Progenitor cell of endocrine pancreas (in vitro differentiated cells): ENCODE measurements at regions not wholly inside any gene's neighbourhood (a gene's known extent, or its start where the extent isn't known, plus 50 kb on each side); places are given as distances from the start of the nearest gene placed in this dataset.
A peak's percentile ranks its signal among the peaks of the same experiment; 100 is the strongest.
"Not testable (repeated sequence)": the region's sequence is repeated elsewhere in the genome, so short reads cannot be mapped to it uniquely, and the experiment has no call there.

Experiments used
- DNase-seq: peaks from one replicate; pipeline ENCODE4 v3.0.0; 2021; ENCODE audit warnings: low spot score; ENCODE audit not compliant: unreplicated experiment
- H3K27ac Mint-ChIP-seq: 2 replicates; pipeline ENCODE4 v1.8.0; 2021; ENCODE audit warnings: mild to moderate bottlenecking, moderate library complexity, mixed read lengths
- H3K27me3 Mint-ChIP-seq: 2 replicates; pipeline ENCODE4 v1.8.0; 2021; ENCODE audit warnings: mixed read lengths
- H3K36me3 Mint-ChIP-seq: 2 replicates; pipeline ENCODE4 v1.8.0; 2022; ENCODE audit warnings: mixed read lengths; ENCODE audit not compliant: insufficient read depth
- H3K4me1 Mint-ChIP-seq: 2 replicates; pipeline ENCODE4 v1.8.0; 2021; ENCODE audit warnings: low read depth, mixed read lengths
- H3K4me3 Mint-ChIP-seq: 2 replicates; pipeline ENCODE4 v1.8.0; 2021; ENCODE audit warnings: low read depth, mild to moderate bottlenecking, moderate library complexity, mixed read lengths
- H3K9me3 Mint-ChIP-seq: 2 replicates; pipeline ENCODE4 v1.8.0; 2021; ENCODE audit warnings: low read depth, mixed read lengths
- TF ChIP-seq, protein P1 (sequence below): fragments of 200-600 bp; sonication (generic); IDR thresholded peaks from one replicate; pipeline ENCODE4 v1.5.0; 2021; ENCODE audit warnings: antibody characterized with exemption, mild to moderate bottlenecking; ENCODE audit not compliant: unreplicated experiment

DNA sequence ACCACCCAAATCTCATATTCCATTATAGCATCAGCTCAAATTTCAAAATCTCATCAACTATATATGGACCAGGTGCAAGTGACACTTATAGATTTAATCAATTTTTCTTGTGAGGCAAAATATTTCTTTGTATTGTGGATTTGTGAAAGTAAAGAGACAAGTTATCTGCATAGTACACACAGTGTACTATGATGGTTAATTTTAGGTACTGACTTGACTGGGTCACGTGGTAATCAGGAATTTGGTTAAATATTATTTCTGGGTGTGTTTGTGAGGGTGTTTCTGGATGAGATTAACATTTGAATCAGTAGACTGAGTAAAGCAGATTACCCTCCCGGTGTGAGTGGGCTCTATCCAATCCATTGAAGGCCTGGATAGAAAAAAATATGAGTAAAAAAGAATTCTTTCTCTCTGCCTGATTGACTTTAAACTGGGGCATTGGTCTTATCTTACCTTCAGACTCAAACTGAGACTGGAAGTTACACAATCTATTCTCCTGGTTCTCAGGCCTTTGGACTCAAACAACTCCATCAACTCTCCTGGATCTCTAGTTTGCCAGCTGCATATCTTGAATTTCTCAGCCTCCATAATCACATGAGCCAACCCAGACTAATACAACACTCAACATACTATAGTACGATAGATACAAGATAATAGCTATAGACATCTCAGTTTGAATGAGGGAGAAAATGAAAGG lies 799.9 kb downstream of the NAP1L3 start:
- H3K4me1 Mint-ChIP-seq, H3K9me3 Mint-ChIP-seq, DNase-seq, H3K27me3 Mint-ChIP-seq, H3K36me3 Mint-ChIP-seq, H3K4me3 Mint-ChIP-seq, H3K27ac Mint-ChIP-seq: not testable (repeated sequence)

DNA sequence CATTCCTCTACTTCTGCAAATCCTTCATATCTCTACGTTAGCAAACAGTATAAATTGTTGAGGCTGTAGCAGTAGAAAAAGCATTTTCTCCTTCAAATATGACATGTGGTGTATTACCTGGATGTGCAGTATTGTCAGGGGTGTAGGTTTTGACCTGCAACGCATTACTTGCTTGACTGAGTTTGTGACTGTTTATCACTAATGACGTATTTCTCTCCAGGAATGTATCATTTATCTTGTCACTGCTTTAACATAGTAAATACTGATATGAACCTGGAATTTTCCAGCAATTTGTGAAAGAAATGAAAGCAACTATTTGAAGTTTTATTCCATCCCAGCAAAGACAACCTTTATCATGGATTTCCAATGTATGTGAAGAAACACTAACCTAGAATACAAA lies 823.4 kb downstream of the NAP1L3 start:
- H3K27me3 Mint-ChIP-seq, H3K36me3 Mint-ChIP-seq, H3K4me1 Mint-ChIP-seq, DNase-seq, H3K27ac Mint-ChIP-seq, H3K4me3 Mint-ChIP-seq, H3K9me3 Mint-ChIP-seq: not testable (repeated sequence)

DNA sequence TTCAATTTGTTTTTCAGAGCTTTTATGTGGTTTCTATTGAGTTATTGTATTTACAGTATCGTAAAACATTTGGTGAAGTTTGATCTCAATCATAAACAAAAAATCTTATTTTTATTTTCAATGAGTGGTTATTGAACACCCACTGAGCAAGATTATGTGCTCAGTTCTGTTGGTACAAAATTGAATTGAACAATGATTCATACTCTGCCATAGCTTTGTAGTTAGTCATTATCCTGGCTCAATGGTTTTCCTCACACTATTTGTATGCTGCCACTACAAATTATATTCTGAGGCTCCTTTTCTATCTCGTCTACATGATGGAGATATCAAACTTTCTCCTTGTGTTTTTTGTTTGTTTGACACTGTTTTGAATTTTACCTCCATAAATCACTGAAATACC lies 829.5 kb downstream of the NAP1L3 start:
- H3K4me3 Mint-ChIP-seq, H3K9me3 Mint-ChIP-seq, H3K27ac Mint-ChIP-seq, H3K4me1 Mint-ChIP-seq, DNase-seq, H3K27me3 Mint-ChIP-seq, H3K36me3 Mint-ChIP-seq: not testable (repeated sequence)

GRCh38 chrX:92832750-92833149 lies 840.6 kb downstream of the NAP1L3 start:
- H3K27ac Mint-ChIP-seq, H3K4me1 Mint-ChIP-seq, H3K36me3 Mint-ChIP-seq, H3K4me3 Mint-ChIP-seq, H3K27me3 Mint-ChIP-seq, DNase-seq, H3K9me3 Mint-ChIP-seq: not testable (repeated sequence)

DNA sequence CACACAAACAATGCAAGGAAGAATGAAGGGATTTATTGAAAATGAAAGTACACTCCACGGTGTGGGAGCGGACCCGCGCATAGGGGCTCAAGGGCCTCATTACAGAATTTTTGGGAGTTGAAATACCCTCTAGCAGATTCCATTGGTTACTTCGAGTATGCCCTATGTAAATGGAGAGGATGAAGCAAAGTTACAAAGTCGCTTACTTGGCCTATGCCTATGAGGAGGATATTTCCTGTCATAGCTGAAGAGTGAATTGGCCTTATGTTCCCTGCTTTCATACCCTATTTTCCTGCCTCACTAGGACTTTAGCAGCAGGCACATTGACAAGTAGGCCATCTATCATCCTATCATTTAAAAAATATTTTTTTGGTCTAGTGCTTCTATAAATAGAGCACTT lies 843.3 kb downstream of the NAP1L3 start:
- not testable (repeated sequence) for H3K4me3 Mint-ChIP-seq, H3K27ac Mint-ChIP-seq, H3K4me1 Mint-ChIP-seq, DNase-seq, H3K27me3 Mint-ChIP-seq, H3K36me3 Mint-ChIP-seq, H3K9me3 Mint-ChIP-seq

- H3K36me3 Mint-ChIP-seq, H3K4me3 Mint-ChIP-seq, H3K4me1 Mint-ChIP-seq, DNase-seq, H3K27me3 Mint-ChIP-seq, H3K27ac Mint-ChIP-seq, H3K9me3 Mint-ChIP-seq: not testable (repeated sequence)
Observed at GRCh38 chrX:92821580-92822152, 851.7 kb downstream of the NAP1L3 start.

DNA sequence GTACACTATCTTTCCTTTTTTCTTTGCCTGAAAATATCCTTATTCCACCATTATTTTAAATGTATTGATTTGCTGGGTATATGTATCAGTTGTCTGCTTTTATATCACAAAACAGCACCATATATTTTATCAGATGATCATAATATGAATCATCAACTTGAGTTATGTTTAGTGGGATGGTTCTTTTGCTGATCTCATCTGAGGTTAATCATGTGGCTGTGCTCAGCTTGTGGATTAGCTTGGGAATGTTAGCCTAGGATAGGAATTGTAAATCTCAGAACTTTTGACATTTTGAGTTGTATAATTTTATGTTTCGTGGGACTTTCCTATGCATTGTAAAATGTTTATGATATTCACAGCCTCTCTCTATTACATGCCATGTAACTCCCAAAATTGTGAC lies 881.3 kb downstream of the NAP1L3 start:
- not testable (repeated sequence) for H3K4me3 Mint-ChIP-seq, DNase-seq, H3K27me3 Mint-ChIP-seq, H3K36me3 Mint-ChIP-seq, H3K9me3 Mint-ChIP-seq, H3K4me1 Mint-ChIP-seq, H3K27ac Mint-ChIP-seq

- not testable (repeated sequence) for DNase-seq, H3K27me3 Mint-ChIP-seq, H3K4me3 Mint-ChIP-seq, H3K36me3 Mint-ChIP-seq, H3K27ac Mint-ChIP-seq, H3K9me3 Mint-ChIP-seq
- H3K4me1 Mint-ChIP-seq: peaks cover 13% of the 10 kb centered on the region
Observed at GRCh38 chrX:92780075-92780474, 893.3 kb downstream of the NAP1L3 start.

DNA sequence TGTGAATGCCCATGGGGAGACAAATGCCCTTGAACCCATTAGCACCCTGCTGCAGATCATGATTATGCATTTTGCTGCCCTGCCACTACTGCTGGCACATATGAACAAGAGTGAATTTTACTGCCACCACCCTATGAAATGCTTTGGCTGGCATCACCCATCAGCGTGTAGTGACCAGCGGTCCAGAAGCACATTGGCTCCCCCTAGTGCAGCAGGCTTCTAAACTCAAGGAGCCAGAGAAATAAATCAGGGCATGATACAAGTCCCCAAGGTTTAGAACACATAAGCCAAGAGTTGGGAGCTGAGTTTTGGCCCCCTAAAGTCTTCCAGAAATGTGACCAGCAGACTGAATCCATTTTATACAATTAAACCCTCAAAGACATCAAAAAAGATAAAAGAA lies 899.4 kb downstream of the NAP1L3 start:
- TF ChIP-seq, protein P1, sequence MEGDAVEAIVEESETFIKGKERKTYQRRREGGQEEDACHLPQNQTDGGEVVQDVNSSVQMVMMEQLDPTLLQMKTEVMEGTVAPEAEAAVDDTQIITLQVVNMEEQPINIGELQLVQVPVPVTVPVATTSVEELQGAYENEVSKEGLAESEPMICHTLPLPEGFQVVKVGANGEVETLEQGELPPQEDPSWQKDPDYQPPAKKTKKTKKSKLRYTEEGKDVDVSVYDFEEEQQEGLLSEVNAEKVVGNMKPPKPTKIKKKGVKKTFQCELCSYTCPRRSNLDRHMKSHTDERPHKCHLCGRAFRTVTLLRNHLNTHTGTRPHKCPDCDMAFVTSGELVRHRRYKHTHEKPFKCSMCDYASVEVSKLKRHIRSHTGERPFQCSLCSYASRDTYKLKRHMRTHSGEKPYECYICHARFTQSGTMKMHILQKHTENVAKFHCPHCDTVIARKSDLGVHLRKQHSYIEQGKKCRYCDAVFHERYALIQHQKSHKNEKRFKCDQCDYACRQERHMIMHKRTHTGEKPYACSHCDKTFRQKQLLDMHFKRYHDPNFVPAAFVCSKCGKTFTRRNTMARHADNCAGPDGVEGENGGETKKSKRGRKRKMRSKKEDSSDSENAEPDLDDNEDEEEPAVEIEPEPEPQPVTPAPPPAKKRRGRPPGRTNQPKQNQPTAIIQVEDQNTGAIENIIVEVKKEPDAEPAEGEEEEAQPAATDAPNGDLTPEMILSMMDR: peak; percentile 29
- H3K27ac Mint-ChIP-seq, H3K9me3 Mint-ChIP-seq, DNase-seq, H3K36me3 Mint-ChIP-seq, H3K4me3 Mint-ChIP-seq, H3K27me3 Mint-ChIP-seq: not testable (repeated sequence)
- peaks cover 13% of the 10 kb centered on the region for H3K4me1 Mint-ChIP-seq

GRCh38 chrX:92760963-92761362 lies 912.4 kb downstream of the NAP1L3 start:
- H3K9me3 Mint-ChIP-seq, H3K27me3 Mint-ChIP-seq, H3K27ac Mint-ChIP-seq, H3K4me3 Mint-ChIP-seq, H3K4me1 Mint-ChIP-seq, DNase-seq, H3K36me3 Mint-ChIP-seq: not testable (repeated sequence)
